Natural killer cell (primary cell): ENCODE measurements at regions not wholly inside any gene's neighbourhood (a gene's known extent, or its start where the extent isn't known, plus 50 kb on each side); places are given as distances from the start of the nearest gene placed in this dataset.

Experiments used
- ATAC-seq, 3 donors: fragments of 150-1000 bp in 2 of 3; fragments of 200-7000 bp in 1 of 3; cut with Tn5 transposase; 1 replicate in 1 of 3; 2 replicates in 2 of 3; pipeline ENCODE4 v1.10.0; 2021; ENCODE audit warnings: mild to moderate bottlenecking in 2 of 3, moderate library complexity in 2 of 3
- DNase-seq, 2 donors: peaks; one replicate each; pipeline versions ENCODE4 v3.0.0 to v3.0.0-alpha.2; 2013 to 2021; ENCODE audit warnings: mixed read lengths in 1 of 2
- H3K27ac ChIP-seq: one replicate; pipeline ENCODE4 v1.5.1; 2013; ENCODE audit warnings: mild to moderate bottlenecking, low read length
- H3K27me3 ChIP-seq: one replicate; pipeline ENCODE4 v1.6.1; 2013; ENCODE audit warnings: low read length; ENCODE audit not compliant: control insufficient read depth, insufficient read depth
- H3K36me3 ChIP-seq: one replicate; pipeline ENCODE4 v1.6.1; 2013; ENCODE audit warnings: low read length; ENCODE audit not compliant: control insufficient read depth, insufficient read depth
- H3K4me1 ChIP-seq: one replicate; pipeline ENCODE4 v1.6.1; 2013; ENCODE audit warnings: low read length; ENCODE audit not compliant: control insufficient read depth, insufficient read depth
- H3K4me3 ChIP-seq: one replicate; pipeline ENCODE4 v1.5.1; 2013; ENCODE audit warnings: low read length
- H3K9me3 ChIP-seq: one replicate; pipeline ENCODE4 v1.6.1; 2013; ENCODE audit warnings: low read length; ENCODE audit not compliant: control insufficient read depth, insufficient read depth
- H3K27ac Mint-ChIP-seq, 2 donors: one replicate each; pipeline ENCODE4 v1.8.0; 2022; ENCODE audit warnings: mild to moderate bottlenecking in 2 of 2, mixed read lengths in 2 of 2, moderate library complexity in 1 of 2
- H3K27me3 Mint-ChIP-seq, 2 donors: one replicate each; pipeline ENCODE4 v1.8.0; 2022; ENCODE audit warnings: low read depth in 2 of 2, mixed read lengths in 2 of 2
- H3K36me3 Mint-ChIP-seq: one replicate; pipeline ENCODE4 v1.8.0; 2022; ENCODE audit warnings: mixed read lengths
- H3K4me1 Mint-ChIP-seq, 2 donors: one replicate each; pipeline ENCODE4 v1.8.0; 2022; ENCODE audit warnings: mixed read lengths in 2 of 2
- H3K4me3 Mint-ChIP-seq: one replicate; pipeline ENCODE4 v1.8.0; 2022; ENCODE audit warnings: mild to moderate bottlenecking, moderate library complexity, mixed read lengths
- H3K9me3 Mint-ChIP-seq, 2 donors: one replicate each; pipeline ENCODE4 v1.8.0; 2022; ENCODE audit warnings: mixed read lengths in 2 of 2
- CTCF ChIP-seq: fragments of 200-600 bp; IDR thresholded peaks from one replicate; pipeline ENCODE4 v1.8.0; 2022; ENCODE audit warnings: antibody characterized with exemption
- WGBS: methylation state at CpG from one replicate; pipeline ENCODE4 v1.1.7; 2013; ENCODE audit warnings: missing lambda C conversion rate; ENCODE audit not compliant: insufficient coverage; 5-methylcytosine and 5-hydroxymethylcytosine counted together
- intact Hi-C: fragments of 100-400 bp; cut with micrococcal nuclease; formaldehyde crosslinking; loops from one replicate; pipeline ENCODE4 v1.14.2; 2022

GRCh38 chr10:130835068-130835467 lies 476.5 kb downstream of the TCERG1L start:
- TF ChIP-seq CTCF, result no peak
- Histone ChIP-seq H3K4me1 (no peaks in the 10 kb centered on the region), H3K9me3 (no peaks in the 10 kb centered on the region), H3K27ac (no peak overlapping the region), H3K36me3 (no peaks in the 10 kb centered on the region), H3K4me3 (no peak overlapping the region), H3K27me3 (no peaks in the 10 kb centered on the region)
- intact Hi-C loops, result no loop called here
- DNase-seq (no peak), ATAC-seq (no peak)
- Mint-ChIP-seq H3K4me1 (no peaks in the 10 kb centered on the region), H3K4me3 (no peak overlapping the region), H3K36me3 (no peaks in the 10 kb centered on the region), H3K27ac (no peak overlapping the region), H3K27me3 (peaks cover 0 to 3% of the 10 kb centered on the region in 2 donors), H3K9me3 (peaks cover 0 to 2% of the 10 kb centered on the region in 2 donors)
- WGBS, result 81% methylated on average over 5 of the region's 5 CpGs

DNA sequence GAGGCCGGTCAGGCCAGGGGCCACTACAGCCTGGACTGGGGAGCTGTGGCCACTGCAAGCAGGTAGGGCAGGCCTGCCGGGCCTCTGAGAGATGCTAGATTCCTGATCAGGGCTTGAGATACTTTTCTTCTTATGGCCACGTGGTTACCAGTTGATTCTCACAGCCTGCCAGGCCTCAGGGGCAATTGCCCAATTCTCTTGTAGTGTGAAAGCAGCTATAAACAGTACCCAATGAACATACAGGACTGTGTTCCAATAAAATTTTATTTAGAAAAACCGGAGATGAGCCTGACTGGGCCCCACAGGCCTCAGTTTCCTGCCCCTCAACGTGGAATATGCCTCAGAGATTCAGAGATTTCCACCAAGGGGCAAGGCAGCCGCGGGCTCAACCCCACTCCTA lies 475.2 kb downstream of the TCERG1L start:
- no peak overlapping the region for H3K4me3 ChIP-seq
- Mint-ChIP-seq H3K27ac (no peak overlapping the region), H3K4me3 (no peak overlapping the region), H3K9me3 (peaks cover 0 to 2% of the 10 kb centered on the region in 2 donors), H3K27me3 (peaks cover 0 to 3% of the 10 kb centered on the region in 2 donors), H3K4me1 (no peaks in the 10 kb centered on the region), H3K36me3 (no peaks in the 10 kb centered on the region)
- no peaks in the 10 kb centered on the region for H3K36me3 ChIP-seq
- ATAC-seq (no peak), DNase-seq (no peak)
- H3K4me1 ChIP-seq, result no peaks in the 10 kb centered on the region
- no peaks in the 10 kb centered on the region for H3K9me3 ChIP-seq
- WGBS, result 68% methylated on average over 7 of the region's 7 CpGs
- H3K27me3 ChIP-seq, result no peaks in the 10 kb centered on the region
- intact Hi-C loops, result no loop called here
- TF ChIP-seq CTCF, result no peak
- no peak overlapping the region for H3K27ac ChIP-seq

- no peaks in the 10 kb centered on the region for H3K4me1 ChIP-seq
- no peak for ATAC-seq
- DNase-seq, result no peak
- no peak overlapping the region for H3K27ac ChIP-seq
- H3K36me3 ChIP-seq, result no peaks in the 10 kb centered on the region
- WGBS, result 75% methylated on average over 12 of the region's 12 CpGs
- H3K9me3 ChIP-seq, result no peaks in the 10 kb centered on the region
- H3K27me3 Mint-ChIP-seq, result peaks cover 5 to 7% of the 10 kb centered on the region in 2 donors
- intact Hi-C loops, result no loop called here
- no peak overlapping the region for H3K27ac Mint-ChIP-seq
- no peaks in the 10 kb centered on the region for H3K36me3 Mint-ChIP-seq
- H3K4me3 Mint-ChIP-seq, result no peak overlapping the region
- H3K4me3 ChIP-seq, result no peak overlapping the region
- H3K27me3 ChIP-seq, result no peaks in the 10 kb centered on the region
- H3K9me3 Mint-ChIP-seq, result peaks cover 0 to 2% of the 10 kb centered on the region in 2 donors
- TF ChIP-seq CTCF, result no peak
- H3K4me1 Mint-ChIP-seq, result no peaks in the 10 kb centered on the region
Measured at GRCh38 chr10:130843051-130843653, 468.4 kb downstream of the TCERG1L start.

- no peak for ATAC-seq
- TF ChIP-seq CTCF, result no peak
- H3K4me3 Mint-ChIP-seq, result no peak overlapping the region
- H3K27ac Mint-ChIP-seq, result no peak overlapping the region
- H3K27me3 ChIP-seq, result no peaks in the 10 kb centered on the region
- 64% methylated on average over 7 of the region's 7 CpGs for WGBS
- no peaks in the 10 kb centered on the region for H3K36me3 ChIP-seq
- H3K4me1 Mint-ChIP-seq, result no peaks in the 10 kb centered on the region
- no peaks in the 10 kb centered on the region for H3K4me1 ChIP-seq
- peaks cover 3 to 7% of the 10 kb centered on the region in 2 donors for H3K27me3 Mint-ChIP-seq
- no peak overlapping the region for H3K4me3 ChIP-seq
- DNase-seq, result no peak
- no peaks in the 10 kb centered on the region for H3K9me3 ChIP-seq
- H3K9me3 Mint-ChIP-seq, result peaks cover 0 to 2% of the 10 kb centered on the region in 2 donors
- H3K27ac ChIP-seq, result no peak overlapping the region
- H3K36me3 Mint-ChIP-seq, result no peaks in the 10 kb centered on the region
- intact Hi-C loops, result no loop called here
Measured at GRCh38 chr10:130844310-130844709, 467.2 kb downstream of the TCERG1L start.
